SJSA1 (cell line): ENCODE measurements at regions not wholly inside any gene's neighbourhood (a gene's known extent, or its start where the extent isn't known, plus 50 kb on each side); places are given as distances from the start of the nearest gene placed in this dataset.
"Not testable (repeated sequence)": the region's sequence is repeated elsewhere in the genome, so short reads cannot be mapped to it uniquely, and the experiment has no call there.

ENCODE experiments used
- DNase-seq, 2 experiments: peaks; one replicate each; pipeline ENCODE4 v3.0.0-alpha.2; 2015 to 2020; ENCODE audit warnings: low spot score in 2 of 2, low read depth in 1 of 2
- H3K27ac ChIP-seq: fragments of 250-450 bp; sonication (Bioruptor Pico); 2 replicates; pipeline ENCODE4 v1.5.1; 2020; ENCODE audit warnings: mild to moderate bottlenecking, moderate library complexity
- H3K27me3 ChIP-seq: fragments of 250-450 bp; sonication (Bioruptor Pico); replicated peaks from 2 replicates; pipeline ENCODE4 v1.5.1; 2020; ENCODE audit warnings: mild to moderate bottlenecking, moderate library complexity
- H3K36me3 ChIP-seq: fragments of 250-450 bp; sonication (Bioruptor Pico); 2 replicates; pipeline ENCODE4 v1.5.1; 2020; ENCODE audit warnings: mild to moderate bottlenecking
- H3K4me1 ChIP-seq: fragments of 250-450 bp; sonication (Bioruptor Pico); replicated peaks from 2 replicates; pipeline ENCODE4 v1.6.1; 2021; ENCODE audit warnings: mild to moderate bottlenecking
- H3K4me3 ChIP-seq: fragments of 250-450 bp; sonication (Bioruptor Pico); 2 replicates; pipeline ENCODE4 v1.5.1; 2020; ENCODE audit warnings: mild to moderate bottlenecking
- H3K9me3 ChIP-seq: fragments of 250-450 bp; sonication (Bioruptor Pico); replicated peaks from 2 replicates; pipeline ENCODE4 v1.5.1; 2020; ENCODE audit warnings: mild to moderate bottlenecking

GRCh38 chr3:70657454-70657853 is 345.0 kb upstream of the MDFIC2 start:
- Histone ChIP-seq H3K9me3 (no peaks in the 10 kb centered on the region), H3K36me3 (no peaks in the 10 kb centered on the region), H3K4me1 (no peaks in the 10 kb centered on the region), H3K27ac (no peak overlapping the region), H3K27me3 (no peaks in the 10 kb centered on the region), H3K4me3 (no peak overlapping the region)
- DNase-seq, result no peak

DNA sequence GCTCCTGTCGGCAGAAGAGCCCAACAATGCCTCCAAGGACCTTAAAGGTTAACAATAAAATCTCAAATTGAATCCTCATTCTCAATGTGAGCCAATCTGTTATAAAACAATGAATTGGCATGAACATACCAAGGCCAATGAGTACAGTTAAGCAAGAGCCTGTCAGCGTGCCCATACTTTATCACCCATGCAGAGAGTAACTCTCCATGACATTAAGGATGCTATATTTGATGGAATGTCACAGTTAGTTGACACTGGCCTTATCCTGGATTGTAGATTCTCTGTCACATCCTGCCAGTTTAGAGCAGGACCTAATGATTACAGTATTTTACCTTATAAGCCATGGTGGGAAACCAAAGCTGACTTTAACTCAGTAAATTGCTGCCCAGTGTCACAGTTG is 335.4 kb upstream of the MDFIC2 start:
- Histone ChIP-seq H3K27me3 (no peaks in the 10 kb centered on the region), H3K36me3 (no peaks in the 10 kb centered on the region), H3K4me3 (no peak overlapping the region), H3K27ac (no peak overlapping the region), H3K9me3 (no peaks in the 10 kb centered on the region), H3K4me1 (no peaks in the 10 kb centered on the region)
- DNase-seq, result no peak

DNA sequence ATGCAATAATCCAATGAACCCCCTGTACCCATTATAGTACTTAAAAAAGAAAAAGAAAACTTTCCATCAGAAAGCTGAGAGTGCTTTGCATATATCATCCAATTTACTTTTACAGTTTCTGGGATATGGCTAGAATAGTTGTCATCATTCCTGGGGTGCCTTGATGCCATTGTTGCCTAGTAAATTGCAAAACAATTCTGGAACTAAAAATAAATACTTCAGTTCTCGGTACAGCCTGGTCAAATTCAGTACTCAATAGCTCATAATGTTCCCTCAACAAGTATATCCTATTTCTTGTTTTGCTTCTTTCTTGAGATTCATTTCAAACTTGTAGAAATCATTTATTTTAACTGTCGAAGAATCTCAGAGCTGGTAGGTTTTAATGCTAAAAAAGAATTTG is 334.7 kb upstream of the MDFIC2 start:
- H3K4me3 ChIP-seq, result no peak overlapping the region

DNA sequence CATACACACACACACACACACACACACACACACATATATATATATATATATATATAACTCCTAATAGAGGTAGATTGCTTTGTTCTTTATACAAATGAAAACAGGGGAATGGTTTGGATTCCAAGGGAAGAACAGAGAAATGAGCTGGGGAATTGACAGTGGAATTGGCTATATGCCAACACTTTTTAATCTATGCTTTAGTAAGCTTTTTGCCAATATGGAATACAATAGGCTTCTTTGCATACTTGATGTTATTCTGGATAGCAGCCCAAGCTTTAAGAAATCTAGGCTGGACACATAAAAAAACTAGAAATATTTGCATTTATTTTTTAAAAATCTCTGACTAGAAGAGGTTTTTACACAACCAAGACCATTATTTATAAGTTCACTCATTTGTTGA is 334.2 kb upstream of the MDFIC2 start:
- no peaks in the 10 kb centered on the region for H3K27me3 ChIP-seq
- no peaks in the 10 kb centered on the region for H3K36me3 ChIP-seq
- H3K4me3 ChIP-seq, result no peak overlapping the region
- no peaks in the 10 kb centered on the region for H3K4me1 ChIP-seq
- H3K9me3 ChIP-seq, result no peaks in the 10 kb centered on the region
- no peak for DNase-seq
- H3K27ac ChIP-seq, result no peak overlapping the region

More for the DNA sequence above, 334.7 kb upstream of the MDFIC2 start:
- no peaks in the 10 kb centered on the region for H3K36me3 ChIP-seq
- H3K9me3 ChIP-seq, result no peaks in the 10 kb centered on the region
- H3K27me3 ChIP-seq, result no peaks in the 10 kb centered on the region
- no peak for DNase-seq
- H3K4me1 ChIP-seq, result no peaks in the 10 kb centered on the region
- no peak overlapping the region for H3K27ac ChIP-seq

GRCh38 chr3:70640481-70640880 is 328.0 kb upstream of the MDFIC2 start:
- Histone ChIP-seq H3K36me3 (no peaks in the 10 kb centered on the region), H3K4me3 (no peak overlapping the region), H3K27ac (no peak overlapping the region), H3K4me1 (no peaks in the 10 kb centered on the region), H3K27me3 (0 out of 2 replicates have a peak, but pooled peaks cover 3% of the 10 kb centered on the region), H3K9me3 (no peaks in the 10 kb centered on the region)
- DNase-seq, result no peak

GRCh38 chr3:70635301-70635700 is 322.9 kb upstream of the MDFIC2 start:
- DNase-seq, result no peak
- H3K36me3 ChIP-seq, result no peaks in the 10 kb centered on the region

DNA sequence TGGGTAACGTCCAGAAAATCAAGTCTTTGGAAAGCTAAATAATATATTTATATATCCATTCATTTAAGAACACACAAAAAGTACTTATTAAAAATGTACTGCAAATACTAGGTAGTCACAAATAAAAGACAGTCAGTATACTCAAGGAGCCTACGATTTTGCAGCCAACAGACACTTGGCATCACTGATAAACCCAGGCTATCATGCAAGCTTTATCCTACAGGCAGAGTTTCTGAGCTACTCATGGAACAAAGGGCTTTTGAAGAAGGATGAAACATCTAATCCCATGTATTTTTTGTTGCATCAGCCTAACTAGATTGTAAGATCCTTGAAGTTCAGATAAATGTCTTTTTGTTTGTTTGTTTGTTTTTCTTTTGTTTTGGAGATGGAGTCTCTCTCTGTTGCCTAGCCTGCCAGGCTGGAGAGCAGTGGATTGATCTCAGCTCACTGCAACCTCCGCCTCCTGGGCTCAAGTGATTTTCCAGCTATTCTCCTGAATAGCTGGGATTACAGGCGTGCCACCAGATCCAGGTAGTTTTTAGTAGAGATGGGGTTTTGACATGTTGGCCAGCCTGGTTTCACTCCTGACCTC is 319.4 kb upstream of the MDFIC2 start:
- 0 out of 2 replicates have a peak, but pooled peaks cover 3% of the 10 kb centered on the region for H3K27me3 ChIP-seq
- DNase-seq, result no peak
- no peak overlapping the region for H3K4me3 ChIP-seq

More at GRCh38 chr3:70635301-70635700, 322.9 kb upstream of the MDFIC2 start:
- Histone ChIP-seq H3K27me3 (0 out of 2 replicates have a peak, but pooled peaks cover 3% of the 10 kb centered on the region), H3K27ac (no peak overlapping the region), H3K9me3 (no peaks in the 10 kb centered on the region), H3K4me3 (no peak overlapping the region), H3K4me1 (no peaks in the 10 kb centered on the region)

DNA sequence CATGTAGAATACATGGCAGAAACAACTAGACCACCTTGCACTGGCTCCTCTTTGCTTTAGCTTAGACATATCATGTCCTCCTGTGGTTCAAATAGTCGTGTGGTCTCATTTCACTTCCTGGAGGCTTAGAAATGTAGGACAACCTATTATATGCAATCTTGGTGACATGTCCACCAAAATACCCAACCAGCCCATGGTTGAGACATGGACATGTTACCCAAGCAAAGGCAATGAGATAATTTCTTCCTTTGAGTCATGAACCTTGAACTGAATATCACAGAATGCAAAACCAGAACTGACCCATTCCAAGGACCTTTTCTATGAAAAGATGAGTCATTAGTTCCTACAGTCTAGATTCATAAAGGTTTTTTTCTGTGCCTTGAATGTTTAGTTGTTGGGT is 309.0 kb upstream of the MDFIC2 start:
- no peak overlapping the region for H3K27ac ChIP-seq
- no peak for DNase-seq
- no peak overlapping the region for H3K4me3 ChIP-seq
- no peaks in the 10 kb centered on the region for H3K36me3 ChIP-seq
- no peaks in the 10 kb centered on the region for H3K27me3 ChIP-seq
- H3K4me1 ChIP-seq, result no peaks in the 10 kb centered on the region
- H3K9me3 ChIP-seq, result no peaks in the 10 kb centered on the region

More for the DNA sequence above, 319.4 kb upstream of the MDFIC2 start:
- no peaks in the 10 kb centered on the region for H3K9me3 ChIP-seq
- H3K27ac ChIP-seq, result no peak overlapping the region
- no peaks in the 10 kb centered on the region for H3K4me1 ChIP-seq
- no peaks in the 10 kb centered on the region for H3K36me3 ChIP-seq

GRCh38 chr3:70620956-70621355 is 308.5 kb upstream of the MDFIC2 start:
- no peaks in the 10 kb centered on the region for H3K36me3 ChIP-seq
- no peak overlapping the region for H3K27ac ChIP-seq
- H3K9me3 ChIP-seq, result no peaks in the 10 kb centered on the region
- H3K4me1 ChIP-seq, result no peaks in the 10 kb centered on the region
- H3K27me3 ChIP-seq, result no peaks in the 10 kb centered on the region
- DNase-seq, result no peak
- H3K4me3 ChIP-seq, result no peak overlapping the region

- no peaks in the 10 kb centered on the region for H3K4me1 ChIP-seq
- no peaks in the 10 kb centered on the region for H3K36me3 ChIP-seq
- H3K9me3 ChIP-seq, result no peaks in the 10 kb centered on the region
- no peak for DNase-seq
- H3K27me3 ChIP-seq, result no peaks in the 10 kb centered on the region
- no peak overlapping the region for H3K27ac ChIP-seq
- no peak overlapping the region for H3K4me3 ChIP-seq
These were observed 307.9 kb upstream of the MDFIC2 start for GRCh38 chr3:70620367-70620766.

DNA sequence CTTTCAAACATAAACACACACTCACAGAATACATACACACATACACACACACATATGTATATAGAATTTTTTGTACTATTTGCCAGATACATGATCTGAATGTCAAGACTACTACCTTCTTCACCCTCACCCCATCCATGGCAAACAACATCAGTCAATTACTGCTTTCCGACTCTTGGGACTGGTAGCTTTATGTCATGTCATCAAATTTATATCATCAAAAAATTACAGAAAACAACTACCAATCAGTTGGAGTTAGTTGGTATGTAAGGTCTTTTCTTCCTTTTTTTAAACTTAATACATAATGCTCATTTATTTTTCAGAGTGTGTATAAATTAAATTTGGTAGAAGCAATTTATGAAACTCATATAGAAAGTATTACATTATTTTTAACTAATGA is 305.7 kb upstream of the MDFIC2 start:
- Histone ChIP-seq H3K27ac (no peak overlapping the region), H3K9me3 (no peaks in the 10 kb centered on the region), H3K36me3 (no peaks in the 10 kb centered on the region), H3K4me1 (no peaks in the 10 kb centered on the region), H3K27me3 (no peaks in the 10 kb centered on the region), H3K4me3 (no peak overlapping the region)
- no peak for DNase-seq

GRCh38 chr3:70617349-70617748 is 304.9 kb upstream of the MDFIC2 start:
- H3K27ac ChIP-seq, H3K4me1 ChIP-seq, H3K36me3 ChIP-seq, H3K9me3 ChIP-seq, H3K4me3 ChIP-seq, H3K27me3 ChIP-seq, DNase-seq: not testable (repeated sequence)

DNA sequence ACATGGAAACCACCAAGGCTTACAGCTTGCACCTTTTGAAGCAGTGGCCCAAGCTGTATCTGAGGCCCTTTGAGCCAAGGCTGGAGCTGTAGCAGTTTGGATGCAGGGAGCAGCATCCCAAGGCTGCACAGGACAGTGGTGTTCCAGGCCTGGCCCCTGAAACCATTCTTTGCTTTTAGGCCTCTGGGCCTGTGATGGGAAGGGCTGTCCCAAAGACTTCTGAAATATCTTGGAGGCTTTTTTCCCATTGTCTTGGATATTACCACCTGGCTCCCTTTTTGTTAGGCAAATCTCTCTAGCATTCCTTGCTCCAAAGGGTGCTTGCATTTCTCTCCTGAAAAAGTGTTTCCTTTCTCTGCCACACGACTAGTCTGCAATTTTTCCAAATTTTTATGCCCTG is 302.8 kb upstream of the MDFIC2 start:
- H3K4me3 ChIP-seq, result no peak overlapping the region
- no peaks in the 10 kb centered on the region for H3K27me3 ChIP-seq

GRCh38 chr3:70614111-70614510 is 301.7 kb upstream of the MDFIC2 start:
- no peak overlapping the region for H3K4me3 ChIP-seq
- H3K27ac ChIP-seq, result no peak overlapping the region
- H3K4me1 ChIP-seq, result 0 out of 2 replicates have a peak, but pooled peaks cover 4% of the 10 kb centered on the region
- no peaks in the 10 kb centered on the region for H3K36me3 ChIP-seq
- no peak for DNase-seq
- no peaks in the 10 kb centered on the region for H3K9me3 ChIP-seq
- no peaks in the 10 kb centered on the region for H3K27me3 ChIP-seq

More for the DNA sequence above, 302.8 kb upstream of the MDFIC2 start:
- no peaks in the 10 kb centered on the region for H3K4me1 ChIP-seq
- H3K36me3 ChIP-seq, result no peaks in the 10 kb centered on the region
- no peaks in the 10 kb centered on the region for H3K9me3 ChIP-seq
- H3K27ac ChIP-seq, result no peak overlapping the region
- DNase-seq, result no peak

DNA sequence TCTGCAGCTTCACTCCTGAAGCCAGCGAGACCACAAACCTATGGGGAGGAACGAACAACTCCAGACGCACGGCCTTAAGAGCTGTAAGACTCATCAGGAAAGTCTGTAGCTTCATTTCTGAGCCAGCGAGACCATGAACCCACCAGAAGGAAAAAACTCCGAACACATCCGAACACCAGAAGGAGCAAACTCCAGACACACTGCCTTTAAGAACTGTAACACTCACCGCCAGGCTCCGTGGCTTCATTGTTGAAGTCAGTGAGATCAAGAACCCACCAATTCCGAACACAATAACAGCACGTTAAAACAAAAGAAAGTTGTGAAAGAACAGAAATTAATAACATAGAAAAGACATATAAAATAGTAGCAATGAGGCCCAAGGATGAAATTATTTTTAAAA is 300.5 kb upstream of the MDFIC2 start:
- Histone ChIP-seq H3K9me3 (no peaks in the 10 kb centered on the region), H3K36me3 (no peaks in the 10 kb centered on the region), H3K27ac (no peak overlapping the region), H3K27me3 (no peaks in the 10 kb centered on the region), H3K4me1 (peaks cover 12% of the 10 kb centered on the region), H3K4me3 (no peak overlapping the region)
- no peak for DNase-seq
